GM23248 (cell line): ENCODE measurements at regions not wholly inside any gene's neighbourhood (a gene's known extent, or its start where the extent isn't known, plus 50 kb on each side); places are given as distances from the start of the nearest gene placed in this dataset.

Source experiments
- DNase-seq: peaks from one replicate; pipeline ENCODE4 v3.0.0-alpha.2; 2015
- H2AFZ ChIP-seq: fragments of 200-600 bp; sonication (generic); 2 replicates; pipeline ENCODE4 v1.6.1; 2016; ENCODE audit warnings: antibody characterized with exemption
- H3F3A ChIP-seq: fragments of 200-600 bp; sonication (generic); 2 replicates; pipeline ENCODE4 v1.6.1; 2016; ENCODE audit warnings: mild to moderate bottlenecking, antibody characterized with exemption, mixed run types; ENCODE audit not compliant: insufficient read depth
- H3K27ac ChIP-seq: fragments of 200-600 bp; sonication (generic); 2 replicates; pipeline ENCODE4 v1.5.1; 2016; ENCODE audit warnings: mild to moderate bottlenecking
- H3K27me3 ChIP-seq: fragments of 200-600 bp; sonication (generic); replicated peaks from 2 replicates; pipeline ENCODE4 v1.6.1; 2016; ENCODE audit warnings: mild to moderate bottlenecking; ENCODE audit not compliant: insufficient read depth
- H3K36me3 ChIP-seq: fragments of 200-600 bp; sonication (generic); 2 replicates; pipeline ENCODE4 v1.6.1; 2016; ENCODE audit warnings: low read depth, mild to moderate bottlenecking
- H3K4me1 ChIP-seq: fragments of 200-600 bp; sonication (generic); 2 replicates; pipeline ENCODE4 v1.6.1; 2016; ENCODE audit warnings: mild to moderate bottlenecking; ENCODE audit not compliant: insufficient read depth
- H3K4me2 ChIP-seq: fragments of 200-600 bp; sonication (generic); one replicate; pipeline ENCODE4 v1.6.1; 2016; ENCODE audit warnings: mild to moderate bottlenecking; ENCODE audit not compliant: unreplicated experiment
- H3K4me3 ChIP-seq: fragments of 200-600 bp; sonication (generic); 2 replicates; pipeline ENCODE4 v1.5.1; 2016; ENCODE audit warnings: mild to moderate bottlenecking
- H3K79me2 ChIP-seq: fragments of 200-600 bp; sonication (generic); 2 replicates; pipeline ENCODE4 v1.6.1; 2016; ENCODE audit warnings: mild to moderate bottlenecking; ENCODE audit not compliant: insufficient read depth
- H3K9ac ChIP-seq: fragments of 200-600 bp; sonication (generic); 2 replicates; pipeline ENCODE4 v1.6.1; 2016; ENCODE audit warnings: mild to moderate bottlenecking
- H3K9me2 ChIP-seq: fragments of 200-600 bp; sonication (generic); 2 replicates; pipeline ENCODE4 v1.6.1; 2016; ENCODE audit warnings: mixed run types, mild to moderate bottlenecking, moderate library complexity; ENCODE audit not compliant: insufficient read depth
- H3K9me3 ChIP-seq: fragments of 200-600 bp; sonication (generic); one replicate; pipeline ENCODE4 v1.6.1; 2017; ENCODE audit warnings: low read depth
- H4K20me1 ChIP-seq: fragments of 200-600 bp; sonication (generic); 2 replicates; pipeline ENCODE4 v1.6.0; 2016; ENCODE audit not compliant: insufficient read depth
- EZH2 ChIP-seq: fragments of 200-600 bp; sonication (generic); IDR thresholded peaks from 2 replicates; pipeline ENCODE4 v1.6.1; 2018; ENCODE audit warnings: antibody characterized with exemption, mild to moderate bottlenecking; ENCODE audit not compliant: insufficient read depth, poor library complexity, severe bottlenecking
- EZH2phosphoT487 ChIP-seq: fragments of 200-600 bp; sonication (generic); IDR thresholded peaks from 2 replicates; pipeline ENCODE4 v1.6.1; 2018; ENCODE audit warnings: antibody characterized with exemption, moderate library complexity, mild to moderate bottlenecking, low read depth; ENCODE audit not compliant: insufficient read depth
- WGBS, 2 experiments: methylation state at CpG; one replicate each; pipeline ENCODE4 v1.1.6; 2015 to 2017; ENCODE audit warnings: low lambda C conversion rate in 2 of 2, low coverage in 1 of 2; ENCODE audit errors: missing lambda C conversion rate in 2 of 2; 5-methylcytosine and 5-hydroxymethylcytosine counted together
- in situ Hi-C: fragments of 300-500 bp; cut with MboI; formaldehyde crosslinking; loops from 2 replicates; pipeline ENCODE4 v1.15.0; 2020

GRCh38 chr11:91178366-91178765 lies 955.5 kb upstream of the CHORDC1 start:
- Histone ChIP-seq H3K4me2 (no peak overlapping the region), H3K79me2 (no peaks in the 10 kb centered on the region), H3K4me3 (no peak overlapping the region), H3K36me3 (no peaks in the 10 kb centered on the region), H3K27ac (no peak overlapping the region), H3K27me3 (no peaks in the 10 kb centered on the region), H3K9me2 (no peaks in the 10 kb centered on the region), H4K20me1 (no peaks in the 10 kb centered on the region), H3K9ac (no peak overlapping the region), H2AFZ (no peak overlapping the region), H3K4me1 (no peaks in the 10 kb centered on the region), H3F3A (no peaks in the 10 kb centered on the region), H3K9me3 (no peaks in the 10 kb centered on the region)
- DNase-seq: no peak
- WGBS, 2 experiments: 8 to 14% methylated on average over 1 of the region's 1 CpG
- no peak for TF ChIP-seq EZH2phosphoT487
- TF ChIP-seq EZH2: no peak
- in situ Hi-C loops: no loop called here

DNA sequence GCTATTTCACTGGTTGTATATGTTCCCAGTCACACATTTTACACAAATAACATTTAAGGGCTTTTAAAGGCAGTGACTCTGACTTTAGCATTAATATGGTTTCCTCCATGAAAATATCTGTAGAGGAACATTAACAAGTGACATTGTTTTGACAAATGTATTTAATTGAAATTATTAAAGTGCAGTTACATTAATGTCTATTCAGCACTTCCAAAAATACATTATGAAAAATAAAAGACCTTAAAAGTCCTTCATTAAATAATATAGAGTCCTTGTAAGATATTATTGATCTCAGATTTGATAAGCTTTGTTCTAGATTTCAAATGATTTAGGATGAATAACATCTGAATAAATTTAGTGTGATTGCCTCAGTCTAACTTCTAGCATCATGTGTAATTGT lies 951.9 kb upstream of the CHORDC1 start:
- Histone ChIP-seq H3K9me2 (no peaks in the 10 kb centered on the region), H3K27ac (no peak overlapping the region), H3K79me2 (no peaks in the 10 kb centered on the region), H3K4me3 (no peak overlapping the region), H3K36me3 (no peaks in the 10 kb centered on the region), H3K9ac (no peak overlapping the region), H3K9me3 (no peaks in the 10 kb centered on the region), H3F3A (no peaks in the 10 kb centered on the region), H3K4me1 (no peaks in the 10 kb centered on the region), H2AFZ (no peak overlapping the region), H3K4me2 (no peak overlapping the region), H4K20me1 (no peaks in the 10 kb centered on the region), H3K27me3 (no peaks in the 10 kb centered on the region)
- TF ChIP-seq EZH2phosphoT487 (no peak), EZH2 (no peak)
- DNase-seq: no peak
- in situ Hi-C loops: no loop called here

DNA sequence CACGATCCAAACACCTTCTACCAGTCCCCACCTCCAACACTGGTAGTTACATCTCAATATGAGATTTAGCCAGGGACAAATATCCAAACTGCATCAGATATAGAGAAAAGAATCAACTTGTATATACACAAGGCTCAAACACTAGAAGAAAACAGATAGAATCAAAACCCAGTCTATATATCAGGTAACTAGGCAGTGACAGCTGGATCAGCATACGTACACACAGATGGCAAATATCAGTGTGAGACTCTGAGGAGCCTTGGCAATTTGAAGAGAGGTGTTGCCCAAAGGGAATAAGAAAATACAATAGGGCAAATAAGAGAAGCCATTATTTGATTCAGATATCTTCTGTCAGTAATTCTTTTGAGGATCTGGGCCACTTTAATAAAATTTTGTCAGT lies 951.3 kb upstream of the CHORDC1 start:
- H3F3A ChIP-seq: no peaks in the 10 kb centered on the region
- H3K4me1 ChIP-seq: no peaks in the 10 kb centered on the region
- no peaks in the 10 kb centered on the region for H3K9me2 ChIP-seq
- no peak for TF ChIP-seq EZH2
- no peak for TF ChIP-seq EZH2phosphoT487
- no peaks in the 10 kb centered on the region for H3K27me3 ChIP-seq
- H3K4me2 ChIP-seq: no peak overlapping the region
- no peak for DNase-seq
- H3K9me3 ChIP-seq: no peaks in the 10 kb centered on the region
- WGBS, 2 experiments: 21 to 23% methylated on average over 2 of the region's 2 CpGs
- no peak overlapping the region for H3K9ac ChIP-seq
- H2AFZ ChIP-seq: no peak overlapping the region
- no peaks in the 10 kb centered on the region for H4K20me1 ChIP-seq
- H3K4me3 ChIP-seq: no peak overlapping the region
- no peak overlapping the region for H3K27ac ChIP-seq
- H3K36me3 ChIP-seq: no peaks in the 10 kb centered on the region
- in situ Hi-C loops: no loop called here
- H3K79me2 ChIP-seq: no peaks in the 10 kb centered on the region

DNA sequence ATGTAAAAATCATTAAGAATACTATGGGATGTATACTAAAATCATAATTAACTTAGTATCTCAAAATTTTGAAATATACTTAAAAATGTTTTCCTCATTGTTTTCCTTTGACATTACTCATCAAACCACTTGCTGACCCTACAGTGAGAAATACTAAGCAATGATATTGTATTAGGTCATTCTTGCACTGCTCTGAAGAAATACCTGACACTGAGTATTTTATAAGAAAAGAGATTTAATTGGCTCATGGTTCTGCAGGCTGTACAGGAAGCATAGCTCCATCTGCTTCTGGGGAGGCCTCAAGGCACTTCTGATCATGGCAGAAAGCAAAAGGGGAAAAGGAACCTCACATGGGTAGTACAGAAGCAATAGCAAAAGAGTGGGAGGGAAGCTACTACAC lies 950.9 kb upstream of the CHORDC1 start:
- H3K27me3 ChIP-seq: no peaks in the 10 kb centered on the region
- H2AFZ ChIP-seq: no peak overlapping the region
- TF ChIP-seq EZH2: no peak
- no peak for TF ChIP-seq EZH2phosphoT487
- H3K79me2 ChIP-seq: no peaks in the 10 kb centered on the region
- in situ Hi-C loops: no loop called here
- H3K9me3 ChIP-seq: no peaks in the 10 kb centered on the region
- no peaks in the 10 kb centered on the region for H4K20me1 ChIP-seq
- H3F3A ChIP-seq: no peaks in the 10 kb centered on the region
- H3K4me1 ChIP-seq: no peaks in the 10 kb centered on the region
- H3K4me2 ChIP-seq: no peak overlapping the region
- H3K9ac ChIP-seq: no peak overlapping the region
- H3K9me2 ChIP-seq: no peaks in the 10 kb centered on the region
- H3K4me3 ChIP-seq: no peak overlapping the region
- no peak overlapping the region for H3K27ac ChIP-seq
- no peak for DNase-seq
- H3K36me3 ChIP-seq: no peaks in the 10 kb centered on the region

DNA sequence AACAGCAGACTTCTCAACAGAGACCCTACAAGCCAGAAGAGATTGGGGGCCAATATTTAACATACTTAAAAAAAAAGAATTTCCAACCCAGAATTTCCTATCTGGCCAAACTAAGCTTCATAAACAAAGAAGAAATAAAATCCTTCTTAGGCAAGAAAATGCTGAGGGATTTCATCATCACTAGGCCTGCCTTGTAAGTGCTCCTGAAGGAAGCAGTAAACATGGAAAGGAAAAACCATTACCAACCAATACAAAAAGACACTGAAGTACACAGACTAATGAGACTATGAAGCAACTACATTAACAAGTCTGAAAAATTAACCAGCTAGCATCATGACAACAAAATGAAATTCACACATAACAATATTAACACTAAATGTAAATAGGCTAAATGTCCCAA lies 947.9 kb upstream of the CHORDC1 start:
- Histone ChIP-seq H3K79me2 (no peaks in the 10 kb centered on the region), H3K27ac (no peak overlapping the region), H3K4me2 (no peak overlapping the region), H3F3A (no peaks in the 10 kb centered on the region), H3K9ac (no peak overlapping the region), H4K20me1 (no peaks in the 10 kb centered on the region), H3K9me2 (no peaks in the 10 kb centered on the region), H2AFZ (no peak overlapping the region), H3K27me3 (no peaks in the 10 kb centered on the region), H3K4me1 (no peaks in the 10 kb centered on the region), H3K36me3 (no peaks in the 10 kb centered on the region), H3K9me3 (no peaks in the 10 kb centered on the region), H3K4me3 (no peak overlapping the region)
- DNase-seq: no peak
- in situ Hi-C loops: no loop called here
- TF ChIP-seq EZH2phosphoT487: no peak
- TF ChIP-seq EZH2: no peak
